Esophagus muscularis mucosa (tissue), 3 donors: ENCODE measurements at regions not wholly inside any gene's neighbourhood (a gene's known extent, or its start where the extent isn't known, plus 50 kb on each side); places are given as distances from the start of the nearest gene placed in this dataset.

Experiments
- EP300 ChIP-seq: sonication (generic); formaldehyde crosslinking; IDR thresholded peaks from one replicate; pipeline ENCODE4 v1.6.1; 2017; ENCODE audit warnings: antibody characterized with exemption
- TF ChIP-seq, protein P1 (sequence below), 3 experiments: fragments of 200-600 bp in 2 of 3; fragments of 450-650 bp in 1 of 3; sonication (generic) in 2 of 3; IDR thresholded peaks; one replicate each; pipeline ENCODE4 v1.5.1; 2017 to 2019; ENCODE audit warnings: antibody characterized with exemption in 3 of 3, mild to moderate bottlenecking in 2 of 3, moderate library complexity in 1 of 3

DNA sequence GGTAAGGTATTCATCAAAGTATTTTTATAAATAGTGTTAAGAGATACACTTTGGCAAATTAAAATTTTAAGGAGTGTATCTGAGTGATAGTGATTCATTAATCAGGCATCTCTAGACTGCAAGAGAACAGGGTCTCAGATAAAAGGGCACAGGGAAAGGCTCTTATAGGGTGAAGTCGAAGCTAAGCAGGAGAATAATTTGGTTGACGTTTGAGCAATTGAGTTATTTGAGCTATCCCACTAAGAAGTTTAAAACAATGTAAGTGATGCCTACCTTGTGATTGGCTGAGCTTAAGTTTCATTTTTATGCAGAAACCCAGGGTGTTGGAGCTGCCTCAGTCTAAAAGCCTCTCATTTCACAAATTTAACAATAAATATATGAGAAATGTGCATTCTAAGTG lies 125.3 kb downstream of the SLC6A15 start:
- TF ChIP-seq, protein P1, sequence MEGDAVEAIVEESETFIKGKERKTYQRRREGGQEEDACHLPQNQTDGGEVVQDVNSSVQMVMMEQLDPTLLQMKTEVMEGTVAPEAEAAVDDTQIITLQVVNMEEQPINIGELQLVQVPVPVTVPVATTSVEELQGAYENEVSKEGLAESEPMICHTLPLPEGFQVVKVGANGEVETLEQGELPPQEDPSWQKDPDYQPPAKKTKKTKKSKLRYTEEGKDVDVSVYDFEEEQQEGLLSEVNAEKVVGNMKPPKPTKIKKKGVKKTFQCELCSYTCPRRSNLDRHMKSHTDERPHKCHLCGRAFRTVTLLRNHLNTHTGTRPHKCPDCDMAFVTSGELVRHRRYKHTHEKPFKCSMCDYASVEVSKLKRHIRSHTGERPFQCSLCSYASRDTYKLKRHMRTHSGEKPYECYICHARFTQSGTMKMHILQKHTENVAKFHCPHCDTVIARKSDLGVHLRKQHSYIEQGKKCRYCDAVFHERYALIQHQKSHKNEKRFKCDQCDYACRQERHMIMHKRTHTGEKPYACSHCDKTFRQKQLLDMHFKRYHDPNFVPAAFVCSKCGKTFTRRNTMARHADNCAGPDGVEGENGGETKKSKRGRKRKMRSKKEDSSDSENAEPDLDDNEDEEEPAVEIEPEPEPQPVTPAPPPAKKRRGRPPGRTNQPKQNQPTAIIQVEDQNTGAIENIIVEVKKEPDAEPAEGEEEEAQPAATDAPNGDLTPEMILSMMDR (IDR thresholded peaks at IDR 0.05), result no peak
- TF ChIP-seq EP300, result no peak
